ENCODE measurements at regions not wholly inside any gene's neighbourhood (a gene's known extent, or its start where the extent isn't known, plus 50 kb on each side); places are given as distances from the start of the nearest gene placed in this dataset.
"Not testable (repeated sequence)": the region's sequence is repeated elsewhere in the genome, so short reads cannot be mapped to it uniquely, and the experiment has no call there.

GRCh38 chr5:128798871-128799270, 166.4 kb upstream of the SLC27A6 start:
- no peak for DNase-seq (ENCODE audit: low read depth)

GRCh38 chr5:128799945-128800344, 165.3 kb upstream of the SLC27A6 start:
- DNase-seq (ENCODE audit: low read depth): no peak

GRCh38 chr5:128800377-128800776, 164.9 kb upstream of the SLC27A6 start:
- no peak for DNase-seq (ENCODE audit: low read depth)

- no peak for DNase-seq (ENCODE audit: low read depth)
These were observed 151.8 kb upstream of the SLC27A6 start for GRCh38 chr5:128813317-128814070.

- DNase-seq (ENCODE audit: low read depth): no peak
These were observed 150.1 kb upstream of the SLC27A6 start for GRCh38 chr5:128815201-128815600.

GRCh38 chr5:128825826-128826225, 139.5 kb upstream of the SLC27A6 start:
- DNase-seq (ENCODE audit: low read depth): peak; percentile 34

GRCh38 chr5:128826275-128826674, 139.0 kb upstream of the SLC27A6 start:
- DNase-seq (ENCODE audit: low read depth): no peak

- DNase-seq (ENCODE audit: low read depth): no peak
These were observed 128.7 kb upstream of the SLC27A6 start for GRCh38 chr5:128836571-128836970.

- DNase-seq (ENCODE audit: low read depth): no peak
These were observed 126.7 kb upstream of the SLC27A6 start for GRCh38 chr5:128838623-128839022.

- peak; percentile 6 for DNase-seq (ENCODE audit: low read depth)
These were observed 123.0 kb upstream of the SLC27A6 start for GRCh38 chr5:128842241-128842640.

GRCh38 chr5:128844354-128844923, 120.8 kb upstream of the SLC27A6 start:
- peak; percentile 50 for DNase-seq (ENCODE audit: low read depth)

GRCh38 chr5:128850049-128850448, 115.2 kb upstream of the SLC27A6 start:
- DNase-seq (ENCODE audit: low read depth): no peak

GRCh38 chr5:128854931-128855330, 110.4 kb upstream of the SLC27A6 start:
- no peak for DNase-seq (ENCODE audit: low read depth)

GRCh38 chr5:128857076-128857677, 108.1 kb upstream of the SLC27A6 start:
- no peak for DNase-seq (ENCODE audit: low read depth)

GRCh38 chr5:128858995-128859394, 106.3 kb upstream of the SLC27A6 start:
- no peak for DNase-seq (ENCODE audit: low read depth)

GRCh38 chr5:128861155-128861554, 104.1 kb upstream of the SLC27A6 start:
- not testable (repeated sequence) for DNase-seq (ENCODE audit: low read depth)

- no peak for DNase-seq (ENCODE audit: low read depth)
These were observed 95.3 kb upstream of the SLC27A6 start for GRCh38 chr5:128869970-128870369.

GRCh38 chr5:128870373-128870772, 94.9 kb upstream of the SLC27A6 start:
- no peak for DNase-seq (ENCODE audit: low read depth)

GRCh38 chr5:128870923-128871322, 94.4 kb upstream of the SLC27A6 start:
- no peak for DNase-seq (ENCODE audit: low read depth)

- no peak for DNase-seq (ENCODE audit: low read depth)
These were observed 88.5 kb upstream of the SLC27A6 start for GRCh38 chr5:128876569-128877382.

- no peak for DNase-seq (ENCODE audit: low read depth)
These were observed 87.8 kb upstream of the SLC27A6 start for GRCh38 chr5:128877476-128877875.

GRCh38 chr5:128881502-128882018, 83.7 kb upstream of the SLC27A6 start:
- no peak for DNase-seq (ENCODE audit: low read depth)
